NOMO-1 treated with dmso at 0.1 percent for 144 hours (cell line): ENCODE measurements at regions not wholly inside any gene's neighbourhood (a gene's known extent, or its start where the extent isn't known, plus 50 kb on each side); places are given as distances from the start of the nearest gene placed in this dataset.
"Not testable (repeated sequence)": the region's sequence is repeated elsewhere in the genome, so short reads cannot be mapped to it uniquely, and the experiment has no call there.

Source experiments
- DNase-seq: peaks from one replicate; lab custom pipeline; 2025; ENCODE audit not compliant: unreplicated experiment; lab: John Stamatoyannopoulos, UW

DNA sequence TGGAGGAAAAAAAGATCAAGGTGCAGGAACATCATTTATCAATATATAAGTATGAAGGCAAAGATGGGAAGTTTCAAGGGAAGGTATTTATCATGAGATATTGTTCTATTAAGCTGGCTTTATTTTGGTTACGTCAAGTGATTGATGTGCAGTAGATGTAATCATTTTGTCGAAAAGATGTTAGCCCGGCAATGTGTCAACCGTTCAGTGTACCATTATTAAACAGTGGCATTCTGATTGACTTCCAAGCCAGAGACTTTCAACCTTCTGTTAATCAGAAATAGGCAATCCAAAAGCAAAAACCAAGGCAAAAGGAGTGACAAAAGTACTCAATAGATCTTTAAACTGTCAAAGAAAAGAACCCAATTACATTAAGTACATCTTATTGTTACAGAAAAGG is 1340.3 kb upstream of the GOT2 start:
- DNase-seq: no peak

DNA sequence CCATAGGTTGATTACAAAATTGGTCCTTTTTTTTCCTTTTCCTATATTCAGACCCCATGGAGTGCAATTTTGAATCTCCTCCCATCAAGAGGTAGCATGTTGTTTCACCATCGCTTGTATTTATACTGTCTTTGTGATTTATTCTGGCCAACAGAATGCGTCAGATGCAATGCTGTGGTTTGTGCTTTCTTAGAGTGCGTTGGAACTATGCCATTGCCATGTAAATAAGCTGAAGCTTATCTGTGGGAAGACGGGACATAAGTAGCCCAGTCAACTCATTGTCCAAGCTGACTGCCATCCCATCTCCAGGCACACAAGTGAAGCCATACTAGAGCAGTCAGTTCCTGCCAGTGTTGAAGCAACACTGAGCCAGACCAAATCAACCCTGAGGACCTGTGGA is 1339.3 kb upstream of the GOT2 start:
- DNase-seq: no peak

GRCh38 chr16:60064026-60064425 is 1329.9 kb upstream of the GOT2 start:
- DNase-seq: no peak

GRCh38 chr16:60061396-60061795 is 1327.3 kb upstream of the GOT2 start:
- no peak for DNase-seq

GRCh38 chr16:60060731-60061130 is 1326.6 kb upstream of the GOT2 start:
- DNase-seq: no peak

GRCh38 chr16:60059141-60059540 is 1325.0 kb upstream of the GOT2 start:
- no peak for DNase-seq

GRCh38 chr16:60041671-60042070 is 1307.6 kb upstream of the GOT2 start:
- no peak for DNase-seq

DNA sequence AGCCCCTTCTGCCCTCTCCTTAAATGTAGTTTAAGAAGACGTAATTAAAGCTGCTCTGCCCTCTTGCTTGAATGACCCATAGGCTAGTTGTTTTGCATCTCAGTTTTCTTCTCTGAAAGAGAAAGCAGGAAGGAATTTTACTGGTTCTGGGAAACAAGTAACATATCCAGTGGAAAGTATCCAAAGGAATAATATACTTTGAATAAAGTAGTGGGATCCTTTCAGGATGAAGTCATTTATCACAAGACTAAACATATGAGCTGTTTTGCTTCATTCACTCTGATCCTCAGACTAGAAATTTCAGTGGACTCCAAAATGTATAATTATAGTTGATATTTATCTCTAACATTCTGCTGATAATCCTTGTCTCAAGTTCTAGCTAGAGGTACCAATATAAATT is 1297.6 kb upstream of the GOT2 start:
- no peak for DNase-seq

DNA sequence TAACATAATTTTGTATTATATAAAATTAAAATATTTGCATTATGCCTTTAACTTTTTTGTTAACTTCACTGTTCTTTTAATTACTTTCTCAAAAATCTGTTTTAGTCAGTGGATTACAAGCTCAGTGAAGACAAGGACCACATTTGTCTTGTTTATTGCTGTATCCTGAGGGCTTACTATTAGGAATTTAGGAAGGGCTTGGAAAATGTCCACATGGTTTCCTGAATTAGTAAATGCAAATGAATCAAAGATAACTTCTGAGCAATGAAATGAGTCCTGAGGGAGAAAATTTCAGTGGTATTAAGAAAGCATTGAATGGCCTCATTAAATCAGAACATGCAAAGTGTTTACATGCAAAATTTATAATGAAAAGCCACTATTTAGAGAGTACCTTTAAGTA is 1293.2 kb upstream of the GOT2 start:
- DNase-seq: no peak

DNA sequence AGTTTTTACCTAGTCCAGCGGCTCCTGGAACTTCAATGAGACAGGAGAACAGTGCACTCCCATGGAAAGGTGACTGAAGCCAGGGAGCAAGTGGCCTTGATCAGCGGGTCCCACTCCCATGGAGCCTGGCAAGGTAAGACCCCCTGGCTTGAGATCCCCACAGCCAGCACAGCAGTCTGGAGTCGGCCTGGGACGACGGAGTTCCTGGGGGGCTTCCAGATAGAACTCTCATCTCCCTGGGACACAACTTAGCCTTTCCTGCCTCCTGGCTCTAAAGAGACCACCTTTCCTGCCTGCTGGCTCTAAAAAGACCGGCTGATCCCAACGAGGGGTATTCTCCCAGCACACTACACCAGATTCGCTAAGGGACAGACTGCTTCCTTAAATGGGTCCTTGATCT is 1279.0 kb upstream of the GOT2 start:
- DNase-seq: no peak

GRCh38 chr16:60001523-60001922 is 1267.4 kb upstream of the GOT2 start:
- DNase-seq: no peak

DNA sequence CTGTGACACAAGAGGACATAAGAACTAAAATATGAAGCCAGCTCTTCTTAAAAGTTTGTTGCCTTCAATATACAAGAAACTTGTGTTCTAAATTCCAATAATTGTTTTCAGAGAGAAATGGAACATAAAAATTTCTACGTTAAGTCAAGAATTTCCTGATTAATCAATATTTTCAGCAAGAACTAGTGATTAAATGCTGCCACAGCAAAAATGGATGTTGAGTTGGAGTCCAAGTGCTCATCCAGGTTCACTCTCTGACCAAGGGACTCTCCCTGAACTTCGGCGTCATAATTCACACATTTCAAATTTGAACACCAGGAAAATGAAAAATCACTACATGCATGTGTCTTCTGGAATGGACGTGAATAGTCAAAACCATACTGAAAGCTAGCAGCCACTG is 1263.6 kb upstream of the GOT2 start:
- no peak for DNase-seq

DNA sequence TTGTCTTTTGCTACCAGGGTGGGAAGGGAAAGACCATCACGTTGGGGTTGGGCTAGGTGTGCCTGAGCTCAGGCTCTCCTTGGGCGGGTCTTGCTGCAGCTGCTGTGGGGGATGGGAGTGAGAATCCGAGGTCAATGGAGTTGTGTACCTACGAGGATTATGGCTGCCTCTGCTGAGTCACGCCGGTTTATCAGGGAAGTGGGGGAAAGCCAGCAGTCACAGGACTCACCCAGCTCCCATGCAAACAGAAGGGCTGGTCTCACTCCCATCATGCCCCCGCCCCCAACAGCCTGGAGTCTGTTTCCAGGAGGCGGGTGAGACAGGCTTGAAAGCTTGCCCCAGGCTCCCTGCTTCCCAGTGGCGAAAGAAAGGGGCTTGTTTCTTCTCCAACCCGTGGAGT is 1259.0 kb upstream of the GOT2 start:
- no peak for DNase-seq

GRCh38 chr16:59991171-59991570 is 1257.1 kb upstream of the GOT2 start:
- no peak for DNase-seq

DNA sequence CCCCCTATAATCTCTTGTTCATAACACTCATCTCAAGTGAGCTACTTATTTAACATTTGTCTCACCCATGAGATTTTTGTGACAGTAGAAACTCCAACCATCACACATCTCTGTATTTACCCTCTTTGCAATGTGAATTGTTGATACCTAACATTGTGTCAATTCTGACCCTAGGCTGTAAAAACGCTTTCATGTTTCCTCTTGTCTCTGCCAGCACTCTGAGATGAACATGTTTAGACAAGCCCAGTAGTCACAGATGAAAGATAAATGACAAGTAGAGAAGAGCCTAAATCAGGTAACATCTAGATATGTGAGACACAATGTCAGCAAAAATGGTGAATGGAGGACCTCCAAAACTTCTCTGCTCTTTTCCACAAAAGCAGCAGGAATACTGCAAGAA is 1254.5 kb upstream of the GOT2 start:
- no peak for DNase-seq

DNA sequence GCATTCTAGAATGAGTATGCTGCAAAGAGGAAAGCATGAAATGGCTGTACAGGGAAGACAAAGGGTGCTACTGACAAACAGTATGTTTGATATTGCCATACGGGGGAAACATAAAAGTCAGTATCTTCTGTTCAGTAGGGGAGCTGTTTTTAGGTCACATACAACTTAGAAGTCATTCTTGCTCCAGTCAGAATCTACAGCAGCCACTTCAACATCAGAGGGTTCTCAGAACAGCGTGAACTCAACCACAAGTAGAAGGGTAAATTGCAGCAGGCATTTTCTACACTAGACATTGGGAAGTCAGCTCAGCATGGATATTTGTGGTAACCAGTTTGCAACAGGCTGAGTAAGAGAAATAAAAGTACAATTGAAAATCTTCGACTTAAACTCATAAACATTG is 1241.8 kb upstream of the GOT2 start:
- DNase-seq: no peak

GRCh38 chr16:59973966-59974365 is 1239.8 kb upstream of the GOT2 start:
- DNase-seq: no peak

- DNase-seq: no peak
Measured at GRCh38 chr16:59971264-59971663, 1237.1 kb upstream of the GOT2 start.

- DNase-seq: no peak
Measured at GRCh38 chr16:59964232-59964924, 1230.3 kb upstream of the GOT2 start.

GRCh38 chr16:59959311-59959710 is 1225.2 kb upstream of the GOT2 start:
- DNase-seq: no peak

DNA sequence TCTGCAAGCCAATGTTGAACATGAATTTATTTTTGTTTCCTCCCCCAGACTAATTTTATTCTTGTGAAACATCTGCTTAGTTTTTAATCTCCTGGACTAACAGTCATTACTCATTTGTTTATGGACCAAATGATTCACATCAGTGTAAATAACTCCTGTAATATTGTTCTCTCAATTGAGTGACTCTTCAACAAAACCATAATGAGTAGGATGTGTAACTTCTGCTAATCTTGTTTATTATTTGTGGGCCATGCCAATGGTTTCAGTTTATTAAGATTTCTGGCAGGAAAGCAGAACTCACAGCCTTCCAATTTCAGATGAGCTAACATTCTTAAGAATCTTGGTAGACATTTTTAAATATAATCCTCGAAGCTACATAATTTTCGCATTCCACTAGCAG is 1216.3 kb upstream of the GOT2 start:
- no peak for DNase-seq

DNA sequence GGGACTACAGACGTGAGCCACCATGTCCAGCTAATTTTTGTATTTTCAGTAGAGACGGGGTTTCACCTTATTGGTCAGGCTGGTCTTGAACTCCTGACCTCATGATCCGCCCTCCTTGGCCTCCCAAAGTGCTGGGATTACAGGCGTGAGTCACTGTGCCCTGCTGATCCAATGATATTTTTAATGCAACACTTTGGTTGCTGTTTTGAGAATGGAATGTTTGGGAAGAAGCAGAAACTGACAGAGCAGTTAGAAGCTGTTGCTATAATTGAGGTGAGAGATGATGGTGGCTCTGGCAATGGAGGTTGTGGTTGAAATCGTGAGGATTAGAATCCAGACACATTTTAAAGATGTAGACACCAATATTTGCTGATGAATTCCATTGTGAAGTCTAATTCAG is 1209.9 kb upstream of the GOT2 start:
- DNase-seq: not testable (repeated sequence)

DNA sequence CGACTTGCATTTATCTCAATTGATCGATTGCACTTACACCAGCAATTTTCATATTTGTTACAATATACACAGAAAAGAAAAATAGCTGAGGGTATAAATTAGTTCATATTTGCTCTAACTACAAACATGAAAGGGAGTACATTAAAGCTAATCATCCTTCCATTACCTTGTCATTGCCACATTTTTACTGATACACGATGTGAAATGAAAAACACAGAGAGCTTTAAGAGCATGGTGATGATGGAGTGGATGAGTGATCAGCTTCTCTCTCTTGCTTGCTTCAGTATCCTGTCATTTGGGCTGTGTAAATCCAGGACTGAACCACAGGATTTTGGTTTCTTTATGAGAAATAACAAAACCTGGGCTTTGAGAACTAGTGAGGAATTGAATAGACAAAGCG is 1207.5 kb upstream of the GOT2 start:
- no peak for DNase-seq

DNA sequence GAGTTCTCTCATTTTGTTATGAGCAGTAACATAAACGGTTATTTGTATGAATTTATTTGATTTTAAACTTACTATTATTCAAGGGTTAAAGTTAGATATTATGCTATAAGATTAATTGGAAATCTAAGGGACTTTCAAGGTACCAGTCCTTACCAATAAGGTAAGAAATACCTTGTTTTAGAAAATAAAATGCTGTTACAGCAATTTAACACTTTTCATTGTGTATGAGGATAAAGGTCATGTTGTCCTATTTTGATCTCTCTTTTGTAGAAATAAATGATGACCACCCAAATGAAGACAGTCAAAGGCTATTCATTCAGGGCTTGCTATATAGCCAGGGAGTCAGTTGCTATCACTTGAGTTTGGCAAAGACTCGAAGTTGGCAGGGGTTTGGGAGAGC is 1185.9 kb upstream of the GOT2 start:
- no peak for DNase-seq
